ENCODE measurements at regions not wholly inside any gene's neighbourhood (a gene's known extent, or its start where the extent isn't known, plus 50 kb on each side); places are given as distances from the start of the nearest gene placed in this dataset.
A peak's percentile ranks its signal among the peaks of the same experiment; 100 is the strongest.
"Not testable (repeated sequence)": the region's sequence is repeated elsewhere in the genome, so short reads cannot be mapped to it uniquely, and the experiment has no call there.

DNA sequence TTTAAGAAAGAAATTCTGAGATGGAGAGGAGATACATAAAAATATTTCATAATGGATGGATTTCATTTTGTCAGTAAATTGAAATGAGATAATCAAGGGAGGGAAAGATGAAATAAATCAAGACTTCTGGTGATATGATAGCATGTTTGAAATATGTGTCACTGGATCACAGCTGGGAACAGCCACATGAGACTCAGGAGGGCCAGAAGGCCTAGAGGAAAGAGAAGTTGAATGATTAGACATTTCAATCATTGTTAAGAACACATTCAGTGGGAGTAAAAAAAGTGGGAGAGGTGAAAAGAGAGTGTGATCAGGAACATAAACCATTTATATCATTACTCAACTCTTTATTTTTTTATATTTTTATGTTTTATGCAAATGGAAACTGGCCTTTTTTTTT lies 933.4 kb downstream of the KCNJ2 start:
- no peak for DNase-seq (ENCODE audit: low read depth in 4 of 4, low spot score in 2 of 4)

DNA sequence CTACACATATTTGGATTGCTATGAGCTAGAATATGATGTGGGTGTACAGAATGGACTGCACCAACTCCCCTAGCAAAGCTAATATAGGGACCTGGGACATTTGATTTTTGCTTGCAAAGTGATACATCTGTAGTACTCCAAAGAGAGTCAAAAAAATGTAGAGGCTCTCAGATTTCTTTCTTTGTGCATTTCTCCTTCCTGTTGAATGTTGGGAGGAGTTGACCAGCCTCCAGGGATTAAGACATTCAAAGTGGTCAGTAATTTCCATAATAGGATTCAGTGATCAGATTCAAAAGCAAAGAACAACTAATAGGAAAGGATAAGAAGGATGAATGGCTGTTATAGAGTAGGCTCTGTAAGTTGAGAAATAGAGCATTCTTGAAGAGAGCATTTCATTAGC lies 934.9 kb downstream of the KCNJ2 start:
- DNase-seq (ENCODE audit: low read depth in 4 of 4, low spot score in 2 of 4): no peak

DNA sequence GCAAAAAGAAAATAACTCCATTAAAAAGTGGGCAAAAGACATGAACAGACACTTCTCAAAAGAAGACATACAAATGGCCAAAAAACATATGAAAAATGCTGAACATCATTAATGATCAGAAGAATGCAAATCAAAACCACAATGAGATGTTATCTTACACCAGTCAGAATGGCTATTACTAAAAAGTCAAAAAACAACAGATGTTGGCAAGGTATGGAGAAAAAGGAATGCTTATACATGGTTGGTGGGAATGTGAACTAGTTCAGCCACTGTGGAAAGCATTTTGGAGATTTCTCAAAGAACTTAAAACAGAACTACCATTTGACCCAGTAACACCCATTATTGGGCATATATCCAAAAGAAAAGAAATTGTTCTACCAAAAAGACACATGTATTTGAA lies 936.7 kb downstream of the KCNJ2 start:
- not testable (repeated sequence) for DNase-seq (ENCODE audit: low read depth in 4 of 4, low spot score in 2 of 4)

DNA sequence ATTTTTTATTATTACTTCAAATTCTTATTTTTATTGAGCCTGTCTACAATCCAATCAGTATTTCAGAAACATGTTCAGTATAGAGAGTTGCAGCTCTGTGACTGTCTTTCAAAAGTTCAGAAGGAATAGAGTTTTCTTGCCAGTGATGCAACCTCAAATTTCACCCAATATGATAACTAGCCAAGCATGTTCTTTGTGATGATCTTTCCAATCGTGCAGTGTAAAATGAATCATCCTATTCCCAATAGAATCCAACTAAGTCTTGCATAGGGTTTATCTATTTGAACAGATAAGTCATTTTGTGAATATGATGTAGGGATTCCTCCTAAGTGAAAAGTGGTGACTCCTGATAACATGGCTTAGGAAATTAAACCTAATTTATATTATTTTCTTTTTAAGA lies 937.8 kb downstream of the KCNJ2 start:
- DNase-seq (ENCODE audit: low read depth in 4 of 4, low spot score in 2 of 4): no peak

DNA sequence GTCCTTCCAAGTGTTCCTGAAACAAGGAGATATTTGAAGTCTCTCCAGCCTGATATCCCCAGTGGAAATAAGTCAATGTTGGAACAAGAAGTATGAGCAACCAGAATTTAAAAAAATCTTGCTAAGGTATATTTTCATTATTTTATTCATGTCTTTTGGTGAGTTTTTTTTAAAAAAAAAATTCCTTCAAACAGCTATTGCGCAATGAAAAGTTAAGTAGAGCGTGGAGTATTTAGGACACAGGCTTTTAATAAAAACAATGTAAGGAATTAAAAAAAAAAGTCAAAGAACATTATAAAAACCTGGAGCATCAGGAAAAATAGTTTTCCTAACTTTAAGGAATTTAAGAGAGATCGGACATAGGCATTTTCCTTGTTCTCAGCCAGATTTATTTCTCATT lies 940.4 kb downstream of the KCNJ2 start:
- DNase-seq (ENCODE audit: low read depth in 4 of 4, low spot score in 2 of 4): no peak

DNA sequence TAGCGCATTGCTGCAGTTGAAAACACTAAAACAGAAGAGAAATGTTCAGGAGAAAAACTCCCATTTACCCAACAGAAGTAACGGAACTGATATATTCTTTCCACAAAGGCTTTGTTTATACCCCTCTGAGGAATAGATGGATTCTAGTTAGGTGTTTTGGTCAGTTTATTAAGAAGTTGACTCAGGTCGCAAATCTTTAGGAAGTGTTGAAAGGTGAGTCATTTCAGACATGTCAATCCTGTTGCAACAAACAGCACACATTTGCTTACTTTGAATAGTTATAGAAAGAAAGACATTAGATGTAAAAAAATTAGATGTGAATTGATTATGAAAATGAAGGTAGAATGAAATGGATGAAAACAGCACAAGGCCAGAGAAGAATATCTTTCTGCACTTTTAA lies 941.0 kb downstream of the KCNJ2 start:
- no peak for DNase-seq (ENCODE audit: low read depth in 4 of 4, low spot score in 2 of 4)

DNA sequence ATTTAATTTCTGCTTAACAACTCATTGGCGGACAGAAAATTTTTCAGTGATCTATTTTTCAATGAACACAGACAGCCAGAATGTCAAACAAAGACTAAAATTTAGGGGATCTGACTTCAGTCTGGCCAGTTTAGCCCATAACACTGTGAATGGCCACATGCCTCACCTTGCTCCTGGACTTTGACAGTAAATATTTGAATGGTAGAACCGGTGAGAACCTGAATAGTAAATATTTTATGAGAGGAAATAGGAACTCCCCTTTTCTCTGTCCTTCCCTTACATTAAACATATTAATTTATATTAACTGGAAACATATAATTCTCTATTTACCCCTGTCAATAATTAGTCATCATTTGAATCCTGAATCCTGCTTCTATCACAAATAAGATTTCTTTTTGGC lies 942.1 kb downstream of the KCNJ2 start:
- DNase-seq (ENCODE audit: low read depth in 4 of 4, low spot score in 2 of 4): no peak

DNA sequence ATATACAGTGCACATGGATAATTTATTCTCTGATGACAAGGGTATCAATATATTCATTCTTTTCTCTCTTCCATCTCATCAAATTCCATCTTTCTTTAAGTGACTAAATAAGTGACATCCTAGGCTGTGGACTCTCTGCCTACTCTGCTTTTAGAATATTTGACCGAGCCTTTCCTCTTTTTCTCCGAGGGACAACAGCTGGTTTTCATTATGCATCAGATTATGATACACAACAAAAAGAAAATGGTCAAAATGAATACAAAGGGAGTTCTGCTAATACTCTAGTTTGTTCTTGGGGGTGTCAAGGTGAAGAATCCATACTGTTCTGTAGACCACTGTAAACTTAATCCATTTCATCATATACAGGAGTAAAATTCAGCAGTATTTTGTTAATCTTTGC lies 942.6 kb downstream of the KCNJ2 start:
- DNase-seq (ENCODE audit: low read depth in 4 of 4, low spot score in 2 of 4): no peak

DNA sequence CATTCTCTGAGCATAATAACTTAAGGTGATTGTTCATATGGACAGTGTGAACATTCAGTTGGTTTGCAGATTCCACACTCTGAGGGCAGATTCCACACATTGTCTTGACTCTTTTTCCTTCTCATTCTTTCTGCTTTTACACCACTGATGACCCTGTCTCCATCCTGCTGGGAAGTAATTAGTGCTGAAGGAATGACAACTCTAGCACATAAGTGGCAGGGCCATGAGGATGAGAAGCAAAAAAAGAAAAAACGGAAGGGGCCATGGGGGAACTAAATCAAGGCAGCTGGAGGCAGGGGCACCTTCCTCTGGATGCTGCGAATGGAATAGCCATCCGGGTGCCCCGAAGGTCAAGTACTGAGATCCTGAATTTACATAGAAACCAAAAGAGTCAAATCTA lies 944.0 kb downstream of the KCNJ2 start:
- DNase-seq (ENCODE audit: low read depth in 4 of 4, low spot score in 2 of 4): no peak

DNA sequence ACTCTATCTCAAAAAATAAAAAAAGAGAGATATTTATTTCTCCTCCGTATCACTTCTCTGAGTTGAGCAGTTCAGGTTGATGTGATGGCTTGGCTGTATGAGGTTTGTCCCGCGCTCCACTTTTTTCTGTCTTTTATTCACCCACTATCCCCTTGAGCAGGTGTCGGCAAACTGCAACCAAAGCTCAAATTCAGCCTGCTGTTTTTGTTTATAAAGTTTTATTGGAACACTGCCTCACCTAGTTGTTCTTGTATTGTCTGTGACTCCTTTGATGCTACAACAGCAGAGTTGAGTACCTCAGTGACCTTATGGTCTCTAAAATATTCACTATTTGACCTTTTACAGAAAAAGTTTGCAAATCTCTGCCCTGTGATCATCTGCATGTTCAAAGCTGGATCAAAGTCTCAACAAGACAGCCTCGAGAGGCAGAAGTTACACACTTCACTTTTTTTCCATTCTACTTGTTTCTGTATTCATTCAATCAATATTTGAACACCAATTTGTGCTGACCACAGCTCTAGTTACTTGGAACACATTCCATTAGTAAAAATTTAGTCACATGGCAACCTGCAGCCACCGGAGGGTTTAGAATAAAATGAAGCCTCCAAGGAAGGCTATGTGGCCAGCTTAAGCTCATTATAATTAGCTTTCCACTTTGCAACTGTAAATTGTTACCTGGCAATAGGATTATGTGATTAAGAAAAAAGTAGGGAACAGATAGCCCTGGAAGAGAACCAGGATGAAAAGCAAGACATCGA lies 945.8 kb downstream of the KCNJ2 start:
- DNase-seq (ENCODE audit: low read depth in 4 of 4, low spot score in 2 of 4): no peak

DNA sequence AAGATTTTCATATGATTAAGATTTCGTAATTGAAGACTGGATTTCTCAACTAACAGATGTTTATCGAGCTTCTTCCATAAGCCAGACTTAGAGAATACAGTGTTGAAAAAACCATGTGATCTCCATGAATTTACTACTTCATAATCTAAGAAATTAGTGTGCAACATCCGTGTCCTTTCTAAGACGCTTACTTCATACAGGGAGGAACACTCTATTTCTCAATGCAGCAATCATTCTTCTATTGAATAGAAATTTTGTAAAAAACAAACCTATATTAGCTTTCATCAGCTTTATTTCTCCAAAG lies 946.3 kb downstream of the KCNJ2 start:
- no peak for DNase-seq (ENCODE audit: low read depth in 4 of 4, low spot score in 2 of 4)

DNA sequence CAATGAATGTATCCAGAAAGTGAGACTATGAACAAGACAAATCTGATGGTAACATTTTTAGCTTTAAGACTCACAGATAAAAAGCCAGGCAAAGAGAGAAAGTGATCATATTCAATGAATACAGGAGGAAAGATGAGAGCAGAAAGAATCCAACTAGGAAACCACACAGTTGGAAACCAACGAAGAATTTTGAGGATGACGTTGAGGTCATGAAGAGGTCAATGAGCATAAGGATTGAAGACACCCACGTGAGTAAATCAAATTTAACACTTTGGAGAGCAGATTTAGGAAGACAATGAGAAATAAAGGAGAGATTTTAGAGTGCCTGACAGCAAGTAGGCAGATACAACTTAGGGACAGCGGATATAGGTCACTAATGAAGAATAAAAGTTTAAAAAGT lies 948.1 kb downstream of the KCNJ2 start:
- no peak for DNase-seq (ENCODE audit: low read depth in 4 of 4, low spot score in 2 of 4)

DNA sequence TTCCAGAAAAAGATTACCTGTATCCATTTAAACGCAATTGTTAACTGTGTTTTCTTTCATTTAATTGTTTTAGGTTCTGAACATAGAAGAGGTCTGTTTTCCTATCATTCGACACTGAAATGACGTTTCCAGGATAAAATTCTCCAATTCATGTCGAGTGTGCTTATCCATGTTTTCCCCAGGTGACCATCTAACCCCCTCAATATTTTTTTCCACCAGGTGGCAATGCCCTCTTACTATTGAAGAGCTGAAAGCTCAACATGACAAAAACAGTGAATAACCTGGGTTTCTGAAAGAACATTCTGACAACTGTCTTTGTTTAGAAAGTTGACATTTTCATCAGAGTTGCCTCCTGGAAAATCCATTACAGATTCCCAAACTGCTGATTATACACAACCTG lies 948.7 kb downstream of the KCNJ2 start:
- peak in 1 of 4 donors; percentile 12 for DNase-seq (ENCODE audit: low read depth in 4 of 4, low spot score in 2 of 4)

DNA sequence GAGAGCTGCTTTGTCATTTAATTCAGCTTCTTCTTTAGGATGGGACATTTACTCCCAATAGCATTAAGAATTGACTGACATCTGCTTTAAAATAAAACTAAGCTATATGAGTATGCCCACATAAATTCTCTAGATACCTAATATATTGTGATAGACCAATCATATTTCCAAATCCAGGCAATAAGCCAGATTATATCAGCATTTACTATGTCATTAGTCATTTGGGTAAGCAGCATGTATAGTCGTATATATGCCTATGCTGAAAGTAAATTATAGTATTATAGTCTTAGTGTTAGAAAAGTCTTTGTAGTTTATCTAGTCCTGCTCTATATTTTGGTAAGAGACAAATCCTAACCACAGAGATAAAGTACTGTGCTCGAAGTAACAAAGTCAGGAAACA lies 958.1 kb downstream of the KCNJ2 start:
- DNase-seq (ENCODE audit: low read depth in 4 of 4, low spot score in 2 of 4): no peak

DNA sequence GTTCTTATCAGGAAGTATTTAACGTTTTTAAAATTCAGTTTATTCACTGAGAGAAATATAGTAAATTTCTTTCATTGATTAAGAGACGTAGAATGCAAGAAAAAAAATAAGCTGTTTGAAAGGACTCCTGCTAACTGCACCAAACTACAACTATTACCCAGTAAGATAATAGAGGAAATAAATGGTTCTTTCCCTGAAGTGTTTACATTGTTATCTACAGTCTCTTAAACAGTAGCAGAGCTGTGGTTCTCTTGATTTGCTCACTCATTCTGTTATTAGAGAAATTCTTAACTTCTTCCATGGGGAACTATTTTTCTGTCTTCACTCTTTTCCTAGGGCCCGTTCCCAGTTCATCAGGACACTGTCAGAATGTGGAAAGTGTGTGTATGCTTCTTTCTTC lies 973.0 kb downstream of the KCNJ2 start:
- DNase-seq (ENCODE audit: low read depth in 4 of 4, low spot score in 2 of 4): no peak

DNA sequence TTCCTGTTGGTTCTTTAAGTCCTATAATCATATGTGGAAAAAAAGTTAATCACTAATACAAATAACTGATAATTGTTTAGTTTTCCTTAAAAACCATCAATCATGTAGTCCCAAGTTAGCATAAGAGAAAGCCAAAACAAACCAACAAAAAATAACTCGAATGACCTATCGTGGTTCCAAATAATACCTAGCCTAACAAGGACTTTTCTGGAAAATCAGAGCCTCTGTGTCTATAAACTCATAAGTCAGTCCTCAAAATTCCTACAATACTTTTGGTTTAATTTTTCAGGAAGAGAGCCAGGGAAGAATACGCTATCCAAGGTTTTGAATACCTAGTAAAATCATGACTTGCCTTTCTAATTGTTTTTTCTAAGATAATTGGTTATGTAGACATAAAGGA lies 975.3 kb upstream of the SOX9 start:
- no peak for DNase-seq (ENCODE audit: low read depth in 4 of 4, low spot score in 2 of 4)

DNA sequence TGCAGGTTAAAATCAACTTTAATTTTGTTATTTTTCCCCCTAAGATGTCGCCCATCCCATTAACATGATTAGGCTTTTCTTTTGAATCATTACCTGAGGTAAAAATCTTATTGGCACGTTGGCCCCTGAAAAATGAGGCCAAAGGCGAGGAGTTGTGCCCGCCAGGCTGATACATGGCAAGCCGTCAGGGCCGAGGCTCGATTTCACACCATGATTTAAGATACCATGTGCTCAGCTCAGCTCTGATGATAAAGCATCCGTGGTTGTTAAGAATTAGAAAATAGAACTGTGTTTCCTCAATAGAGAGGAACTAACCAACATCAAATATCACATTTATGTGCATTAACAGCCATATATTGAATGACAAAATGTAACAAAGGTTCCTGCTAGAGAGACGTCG lies 972.9 kb upstream of the SOX9 start:
- no peak for DNase-seq (ENCODE audit: low read depth in 4 of 4, low spot score in 2 of 4)

DNA sequence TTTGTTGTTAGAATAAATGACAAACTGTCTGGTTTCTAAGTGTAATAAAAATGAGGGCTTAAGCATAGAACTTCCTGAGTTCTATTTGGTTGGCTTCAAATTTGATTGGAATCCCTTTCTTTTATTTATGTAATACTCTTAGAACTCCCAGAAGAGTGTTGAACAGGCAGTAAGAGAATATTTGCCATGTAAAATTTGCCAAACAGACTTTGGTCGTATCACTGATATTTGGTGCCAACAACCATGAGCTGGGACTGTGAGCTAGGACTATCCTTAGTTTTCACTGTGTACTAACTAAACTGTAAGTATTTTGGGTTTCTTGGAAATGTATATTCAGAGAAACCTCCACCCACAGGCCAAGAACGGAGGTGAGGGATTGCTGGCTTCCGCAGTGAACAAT lies 971.2 kb upstream of the SOX9 start:
- no peak for DNase-seq (ENCODE audit: low read depth in 4 of 4, low spot score in 2 of 4)

DNA sequence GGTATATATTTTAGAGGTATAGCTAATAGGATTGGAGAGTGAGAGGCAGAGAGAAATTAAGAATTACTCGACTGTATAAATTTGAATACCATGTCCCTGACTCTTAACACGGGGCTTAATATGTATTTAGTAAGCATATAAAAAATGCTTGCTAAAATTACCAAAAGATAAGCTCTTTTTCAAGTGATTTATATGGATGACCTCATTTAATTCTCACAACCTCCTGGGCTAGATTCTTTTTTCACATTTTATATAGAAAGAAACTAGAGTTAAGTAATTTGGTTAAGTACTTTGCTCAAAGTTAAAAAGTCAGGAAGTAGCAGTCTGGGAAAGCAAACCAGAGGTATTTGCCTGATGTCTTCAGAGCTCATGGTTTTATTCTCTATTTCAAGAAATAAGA lies 963.5 kb upstream of the SOX9 start:
- no peak for DNase-seq (ENCODE audit: low read depth in 4 of 4, low spot score in 2 of 4)

DNA sequence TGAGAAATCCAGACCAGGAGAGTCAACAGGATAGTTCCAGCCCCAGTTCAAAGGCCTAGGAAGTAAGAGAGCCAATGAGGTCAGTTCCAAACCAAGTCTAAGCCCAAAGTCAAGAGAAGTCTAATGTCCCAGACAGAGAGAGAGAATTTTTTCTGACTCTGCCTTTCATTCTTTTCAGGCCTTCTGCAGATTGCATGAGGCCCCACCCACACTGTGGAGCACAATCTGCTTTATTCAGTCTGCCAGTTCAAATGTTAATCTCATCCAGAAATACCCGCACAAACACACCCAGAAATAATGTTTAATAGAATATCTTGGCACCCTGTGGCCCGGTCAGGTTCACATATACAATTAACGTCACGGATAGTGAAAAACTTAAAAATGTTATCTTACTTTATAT lies 962.4 kb upstream of the SOX9 start:
- no peak for DNase-seq (ENCODE audit: low read depth in 4 of 4, low spot score in 2 of 4)

DNA sequence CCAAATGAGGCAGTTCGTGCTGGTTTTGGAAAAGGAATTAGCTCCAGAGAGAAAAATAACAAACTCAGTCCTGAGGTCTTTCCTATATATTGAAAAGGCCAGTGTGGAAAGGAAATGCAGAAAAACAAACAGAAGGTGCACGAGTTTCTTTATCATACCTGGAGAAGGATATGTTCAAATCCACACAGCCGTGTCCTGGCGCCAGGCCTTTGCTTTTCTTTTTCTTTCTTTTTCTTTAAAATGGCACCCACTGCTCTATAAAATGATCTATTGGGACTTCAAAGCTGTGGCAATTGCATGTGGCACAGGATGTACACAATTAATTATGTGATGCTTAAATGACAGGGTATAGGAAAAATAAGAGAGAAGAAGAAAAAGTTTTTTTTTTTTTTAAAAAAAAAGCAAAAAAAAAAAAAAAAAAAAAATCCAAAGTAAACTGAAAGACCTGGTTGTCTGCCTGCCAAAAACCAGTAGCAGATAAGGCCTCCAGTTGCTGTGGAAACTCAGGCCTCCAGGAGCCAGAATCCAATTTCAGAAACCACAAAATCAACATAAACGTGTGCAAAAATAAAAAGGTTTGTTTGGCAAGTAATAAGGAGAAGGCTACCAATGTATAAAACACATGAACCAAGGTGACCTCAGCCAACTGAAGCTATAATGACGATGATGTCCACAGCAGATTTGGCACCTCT lies 957.6 kb upstream of the SOX9 start:
- no peak for DNase-seq (ENCODE audit: low read depth in 4 of 4, low spot score in 2 of 4)

DNA sequence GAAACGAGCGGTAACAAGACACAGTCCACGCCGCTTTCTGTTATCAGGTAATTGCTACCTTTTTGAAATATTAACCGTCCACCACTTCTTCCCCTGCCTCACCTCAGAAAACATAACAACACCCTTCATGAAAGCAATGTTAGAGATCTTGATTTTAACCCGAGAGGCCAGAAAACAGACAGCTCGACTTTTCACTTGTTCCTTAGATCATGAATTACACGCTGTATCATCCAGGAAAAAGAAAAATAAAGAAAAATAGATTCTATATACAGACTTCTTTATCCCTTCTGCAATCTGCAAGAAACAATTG lies 957.1 kb upstream of the SOX9 start:
- DNase-seq (ENCODE audit: low read depth in 4 of 4, low spot score in 2 of 4): no peak

DNA sequence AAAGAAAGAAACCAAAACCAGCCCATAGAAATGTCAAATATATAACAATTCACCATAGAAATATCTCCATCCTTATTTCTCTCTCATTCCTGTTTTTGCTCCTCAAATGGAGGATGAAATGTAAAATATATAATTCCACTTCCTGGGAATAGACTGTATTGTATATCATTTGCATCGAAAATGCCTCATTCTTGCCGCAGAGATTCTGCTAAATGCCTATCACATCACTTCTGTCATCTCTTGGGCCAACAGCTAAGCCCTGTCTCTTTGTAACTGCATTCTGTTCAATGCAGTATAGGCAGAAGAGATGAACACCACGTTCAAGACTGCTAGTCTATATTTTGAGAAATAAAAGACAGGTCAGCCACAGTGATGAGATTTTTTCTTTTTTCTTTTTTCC lies 956.3 kb upstream of the SOX9 start:
- no peak for DNase-seq (ENCODE audit: low read depth in 4 of 4, low spot score in 2 of 4)
